DND-41 (cell line): ENCODE measurements at regions not wholly inside any gene's neighbourhood (a gene's known extent, or its start where the extent isn't known, plus 50 kb on each side); places are given as distances from the start of the nearest gene placed in this dataset.

Source experiments
- ATAC-seq: fragments of 200-7000 bp; cut with Tn5 transposase; 3 replicates; pipeline ENCODE4 v1.9.1; 2021; ENCODE audit warnings: low read depth; ENCODE audit not compliant: insufficient read depth
- DNase-seq: peaks from one replicate; pipeline ENCODE4 v3.0.0-alpha.2; 2020
- H2AFZ ChIP-seq: 2 replicates; pipeline ENCODE4 v1.6.0; 2012; ENCODE audit warnings: low read depth, low read length
- H3K27ac ChIP-seq: 2 replicates; pipeline ENCODE4 v1.5.1; 2012; ENCODE audit warnings: low read length, inconsistent platforms
- H3K27me3 ChIP-seq: fragments of 200-600 bp; sonication (generic); 2 replicates; pipeline ENCODE4 v1.6.0; 2012; ENCODE audit warnings: low read length, mild to moderate bottlenecking, inconsistent platforms; ENCODE audit not compliant: insufficient read depth, poor library complexity
- H3K36me3 ChIP-seq: 2 replicates; pipeline ENCODE4 v1.5.1; 2012; ENCODE audit warnings: low read length, inconsistent platforms; ENCODE audit not compliant: insufficient read depth
- H3K4me1 ChIP-seq: 2 replicates; pipeline ENCODE4 v1.5.1; 2012; ENCODE audit warnings: mild to moderate bottlenecking, low read length; ENCODE audit not compliant: insufficient read depth
- H3K4me2 ChIP-seq: 2 replicates; pipeline ENCODE4 v1.6.0; 2012; ENCODE audit warnings: mild to moderate bottlenecking, moderate library complexity, low read length, inconsistent platforms; ENCODE audit not compliant: insufficient read depth
- H3K4me3 ChIP-seq, 2 experiments: fragments of 200-600 bp in 1 of 2; shearing (Covaris generic) in 1 of 2; 2 replicates each; pipeline ENCODE4 v1.5.1; 2012 to 2016; ENCODE audit warnings: inconsistent platforms in 2 of 2, low read length in 2 of 2, mild to moderate bottlenecking in 2 of 2, low read depth in 1 of 2, moderate library complexity in 1 of 2
- H3K79me2 ChIP-seq: 2 replicates; pipeline ENCODE4 v1.6.0; 2012; ENCODE audit warnings: low read length, inconsistent platforms; ENCODE audit not compliant: insufficient read depth
- H3K9ac ChIP-seq: 2 replicates; pipeline ENCODE4 v1.6.0; 2012; ENCODE audit warnings: low read depth, mild to moderate bottlenecking, inconsistent platforms, low read length, moderate library complexity
- H3K9me3 ChIP-seq: 2 replicates; pipeline ENCODE4 v1.5.1; 2012; ENCODE audit warnings: low read length, moderate library complexity, mild to moderate bottlenecking, inconsistent platforms; ENCODE audit not compliant: insufficient read depth, severe bottlenecking
- H4K20me1 ChIP-seq: 2 replicates; pipeline ENCODE4 v1.6.0; 2012; ENCODE audit warnings: low read length; ENCODE audit not compliant: insufficient read depth
- CTCF ChIP-seq: IDR thresholded peaks from 2 replicates; pipeline ENCODE4 v1.5.1; 2012; ENCODE audit warnings: borderline replicate concordance, low read length, moderate library complexity, mild to moderate bottlenecking; ENCODE audit not compliant: poor library complexity, severe bottlenecking; ENCODE audit errors: extremely low read depth
- EZH2 ChIP-seq: IDR thresholded peaks from 3 replicates; pipeline ENCODE4 v1.6.1; 2012; ENCODE audit warnings: borderline replicate concordance, low read depth, mild to moderate bottlenecking, moderate library complexity, low read length, inconsistent platforms; ENCODE audit not compliant: severe bottlenecking

GRCh38 chr20:40476461-40476860 is 212.6 kb downstream of the MAFB start:
- Histone ChIP-seq H3K36me3 (no peaks in the 10 kb centered on the region), H2AFZ (no peak overlapping the region), H3K4me3 (no peak overlapping the region), H4K20me1 (no peaks in the 10 kb centered on the region), H3K4me2 (no peak overlapping the region), H3K4me1 (no peaks in the 10 kb centered on the region), H3K27ac (no peak overlapping the region), H3K79me2 (no peaks in the 10 kb centered on the region), H3K9ac (no peak overlapping the region), H3K9me3 (no peaks in the 10 kb centered on the region), H3K27me3 (peaks cover 8% of the 10 kb centered on the region)
- no peak for TF ChIP-seq CTCF
- TF ChIP-seq EZH2: no peak
- DNase-seq (no peak), ATAC-seq (no peak)

- TF ChIP-seq EZH2 (no peak), CTCF (no peak)
- H3K4me2 ChIP-seq: no peak overlapping the region
Observed at GRCh38 chr20:40472905-40473304, 216.1 kb downstream of the MAFB start.

GRCh38 chr20:40471261-40471629 is 217.8 kb downstream of the MAFB start:
- H3K4me1 ChIP-seq: no peaks in the 10 kb centered on the region
- DNase-seq: no peak
- no peaks in the 10 kb centered on the region for H4K20me1 ChIP-seq
- no peak for ATAC-seq
- no peaks in the 10 kb centered on the region for H3K36me3 ChIP-seq
- TF ChIP-seq EZH2 (no peak), CTCF (peak; percentile 29)
- no peak overlapping the region for H2AFZ ChIP-seq
- no peak overlapping the region for H3K9ac ChIP-seq
- no peaks in the 10 kb centered on the region for H3K9me3 ChIP-seq
- H3K79me2 ChIP-seq: no peaks in the 10 kb centered on the region
- H3K27ac ChIP-seq: no peak overlapping the region
- no peak overlapping the region for H3K4me3 ChIP-seq
- peaks cover 5% of the 10 kb centered on the region for H3K27me3 ChIP-seq
- H3K4me2 ChIP-seq: no peak overlapping the region

More at GRCh38 chr20:40472905-40473304, 216.1 kb downstream of the MAFB start:
- H2AFZ ChIP-seq: no peak overlapping the region
- H3K36me3 ChIP-seq: no peaks in the 10 kb centered on the region
- ATAC-seq: no peak
- no peaks in the 10 kb centered on the region for H4K20me1 ChIP-seq
- no peak overlapping the region for H3K9ac ChIP-seq
- H3K4me3 ChIP-seq: no peak overlapping the region
- no peaks in the 10 kb centered on the region for H3K9me3 ChIP-seq
- no peak for DNase-seq
- H3K4me1 ChIP-seq: no peaks in the 10 kb centered on the region
- no peak overlapping the region for H3K27ac ChIP-seq
- no peaks in the 10 kb centered on the region for H3K79me2 ChIP-seq
- H3K27me3 ChIP-seq: peaks cover 8% of the 10 kb centered on the region

GRCh38 chr20:40470445-40471260 is 218.4 kb downstream of the MAFB start:
- Histone ChIP-seq H3K36me3 (no peaks in the 10 kb centered on the region), H3K27ac (no peak overlapping the region), H3K9me3 (no peaks in the 10 kb centered on the region), H3K9ac (no peak overlapping the region), H3K4me2 (no peak overlapping the region), H3K4me1 (no peaks in the 10 kb centered on the region), H2AFZ (no peak overlapping the region), H3K27me3 (peaks cover 5% of the 10 kb centered on the region), H3K79me2 (no peaks in the 10 kb centered on the region), H3K4me3 (no peak overlapping the region), H4K20me1 (no peaks in the 10 kb centered on the region)
- TF ChIP-seq EZH2: no peak
- TF ChIP-seq CTCF: no peak
- ATAC-seq (no peak), DNase-seq (no peak)
